HG03097 (cell line): ENCODE measurements at regions not wholly inside any gene's neighbourhood (a gene's known extent, or its start where the extent isn't known, plus 50 kb on each side); places are given as distances from the start of the nearest gene placed in this dataset.
"Not testable (repeated sequence)": the region's sequence is repeated elsewhere in the genome, so short reads cannot be mapped to it uniquely, and the experiment has no call there.

Source experiments
- ATAC-seq: cut with Tn5 transposase; IDR thresholded peaks from one replicate; pipeline ENCODE4 v1.9.1; 2021; ENCODE audit not compliant: unreplicated experiment, low FRiP score

DNA sequence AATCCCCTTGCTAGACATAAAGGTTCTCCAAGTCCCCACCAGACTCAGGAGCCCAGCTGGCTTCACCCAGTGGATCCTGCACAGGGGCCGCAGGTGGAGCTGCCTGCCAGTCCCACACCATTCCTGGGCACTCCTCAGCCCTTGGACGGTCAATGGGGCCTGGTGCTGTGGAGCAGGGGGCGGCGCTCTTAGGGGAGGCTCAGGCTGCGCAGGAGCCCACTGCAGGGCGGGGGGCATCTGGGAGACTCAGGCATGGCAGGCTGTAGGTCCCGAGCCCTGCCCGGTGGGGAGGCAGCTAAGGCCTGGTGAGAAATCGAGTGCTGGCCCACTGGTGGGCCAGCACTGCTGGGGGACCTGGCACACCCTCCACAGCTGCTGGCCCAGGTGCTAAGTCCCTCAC, 75.1 kb upstream of the TBC1D5 start:
- no peak for ATAC-seq

DNA sequence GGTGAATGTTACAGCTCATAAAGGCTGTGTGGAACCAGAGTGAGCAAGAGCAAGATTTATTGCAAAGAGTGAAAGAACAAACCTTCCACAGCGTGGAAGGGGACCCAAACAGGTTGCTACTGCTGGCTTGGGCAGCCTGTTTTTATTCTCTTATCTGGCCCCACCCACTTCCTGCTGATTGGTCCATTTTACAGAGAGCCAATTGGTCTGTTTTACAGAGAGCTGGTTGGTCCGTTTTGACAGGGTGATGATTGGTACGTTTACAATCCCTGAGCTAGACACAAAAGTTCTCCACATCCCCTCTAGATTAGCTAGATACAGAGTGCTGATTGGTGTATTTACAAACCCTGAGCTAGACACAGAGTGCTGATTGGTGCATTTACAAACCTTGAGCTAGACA, 74.4 kb upstream of the TBC1D5 start:
- not testable (repeated sequence) for ATAC-seq

DNA sequence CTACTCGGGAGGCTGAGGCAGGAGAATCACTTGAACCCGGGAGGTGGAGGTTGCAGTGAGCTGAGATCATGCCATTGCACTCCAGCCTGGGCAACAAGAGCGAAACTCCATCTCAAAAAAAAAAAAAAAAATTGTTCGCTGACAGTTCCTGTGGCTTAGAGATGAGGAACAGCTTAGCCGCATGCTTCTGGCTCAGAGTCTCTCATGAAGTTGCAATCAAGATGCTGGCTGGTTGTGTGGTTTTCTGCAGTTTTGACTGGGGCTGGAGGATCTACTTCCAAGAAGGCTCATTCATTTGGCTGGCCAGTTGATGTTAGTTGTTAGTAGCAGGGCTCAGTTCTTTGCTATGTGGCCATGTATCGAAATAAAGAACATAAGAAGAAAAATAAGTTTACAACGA, 69.9 kb upstream of the TBC1D5 start:
- ATAC-seq = not testable (repeated sequence)

DNA sequence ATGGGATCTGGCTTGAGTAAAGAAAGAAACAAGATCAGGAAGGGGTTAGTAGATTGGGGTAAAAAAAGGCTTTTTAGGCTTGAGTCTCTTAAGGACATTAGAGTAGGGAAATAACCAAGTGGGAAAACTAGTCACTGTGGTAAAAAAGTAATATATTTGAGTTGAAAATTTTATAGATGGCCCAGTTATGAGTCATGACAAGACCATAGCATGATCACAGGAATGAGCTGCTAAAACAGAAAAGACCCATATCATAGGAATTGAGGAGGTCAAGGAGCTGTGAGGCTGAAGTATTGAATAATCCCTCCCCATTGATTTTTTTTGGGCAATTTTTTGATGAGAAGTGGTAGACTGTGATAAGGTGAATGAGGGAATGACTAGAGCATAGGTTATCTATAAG, 69.2 kb upstream of the TBC1D5 start:
- no peak for ATAC-seq

DNA sequence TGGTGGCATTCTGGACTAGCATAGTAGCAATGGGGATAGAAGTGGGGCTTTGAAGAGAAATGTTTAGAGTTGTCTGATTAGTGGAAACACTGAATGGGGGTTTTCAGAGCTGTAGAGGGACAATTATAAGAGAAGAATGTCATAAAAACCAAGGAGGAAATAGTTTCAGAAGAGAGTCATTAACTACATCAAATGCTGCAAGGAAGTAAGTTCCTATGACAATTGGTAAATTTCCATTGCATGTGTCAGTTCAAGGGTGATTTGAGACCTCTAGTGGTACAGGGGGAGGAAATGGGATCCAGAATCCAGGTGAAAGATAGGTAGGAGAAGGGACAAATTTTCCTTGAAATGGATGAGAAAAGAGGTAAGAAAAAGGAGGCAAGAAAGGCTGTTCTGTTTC, 68.3 kb upstream of the TBC1D5 start:
- no peak for ATAC-seq

DNA sequence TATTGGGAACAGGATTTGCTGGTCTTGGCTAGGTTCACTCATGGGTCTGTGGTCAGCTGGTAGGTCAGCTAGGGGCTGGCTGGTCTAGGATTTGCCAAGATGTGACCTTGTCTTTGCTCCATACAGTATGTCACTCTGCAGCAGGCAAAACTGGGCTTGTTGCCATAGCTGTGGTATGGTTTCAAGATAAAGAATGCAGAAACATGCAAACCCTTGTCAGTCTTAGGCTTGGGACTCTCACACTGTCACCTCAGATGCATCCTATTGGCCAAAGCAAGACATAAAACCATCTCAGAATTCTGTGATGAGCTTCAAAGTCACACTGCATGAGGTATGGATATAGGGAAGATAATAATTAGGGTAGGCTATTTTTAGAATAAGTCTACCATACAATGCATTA, 66.6 kb upstream of the TBC1D5 start:
- ATAC-seq = no peak

DNA sequence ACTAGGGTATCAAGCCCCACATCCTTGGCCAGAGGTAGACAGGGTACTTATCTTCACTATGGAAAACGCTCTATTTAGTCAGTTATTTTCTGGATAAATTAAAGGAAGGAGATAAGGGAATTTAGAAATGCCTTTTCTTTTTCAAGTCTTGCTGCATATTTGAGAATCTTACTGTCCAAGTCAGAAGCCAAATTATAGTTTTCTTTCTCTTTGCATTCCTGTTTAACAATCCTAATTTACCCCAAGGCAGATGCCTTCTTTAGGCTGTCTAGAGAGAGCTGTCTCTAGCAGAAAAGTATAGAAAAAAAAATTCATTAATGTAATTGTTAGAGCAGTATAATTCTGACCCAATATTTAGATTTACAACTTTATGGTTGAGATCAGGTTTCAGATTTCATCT, 64.4 kb upstream of the TBC1D5 start:
- ATAC-seq = no peak

DNA sequence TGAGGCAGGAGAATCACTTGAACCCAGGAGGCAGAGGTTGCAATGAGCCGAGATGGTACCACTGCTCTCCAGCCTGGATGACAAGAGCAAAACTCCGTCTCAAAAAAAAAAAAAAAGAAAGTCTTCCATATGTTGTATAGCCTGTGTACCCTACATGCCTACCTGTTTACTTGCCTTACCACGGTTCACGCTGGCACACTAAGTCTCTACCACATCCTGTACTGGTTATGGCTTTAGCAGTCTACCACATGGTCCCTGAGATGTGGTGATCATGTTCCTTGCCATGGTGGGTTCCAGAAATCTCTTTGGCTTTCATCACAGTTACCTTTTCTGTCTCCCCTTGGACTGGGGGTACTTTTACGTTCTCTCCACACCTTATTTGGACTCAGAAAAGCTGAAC, 63.8 kb upstream of the TBC1D5 start:
- no peak for ATAC-seq

DNA sequence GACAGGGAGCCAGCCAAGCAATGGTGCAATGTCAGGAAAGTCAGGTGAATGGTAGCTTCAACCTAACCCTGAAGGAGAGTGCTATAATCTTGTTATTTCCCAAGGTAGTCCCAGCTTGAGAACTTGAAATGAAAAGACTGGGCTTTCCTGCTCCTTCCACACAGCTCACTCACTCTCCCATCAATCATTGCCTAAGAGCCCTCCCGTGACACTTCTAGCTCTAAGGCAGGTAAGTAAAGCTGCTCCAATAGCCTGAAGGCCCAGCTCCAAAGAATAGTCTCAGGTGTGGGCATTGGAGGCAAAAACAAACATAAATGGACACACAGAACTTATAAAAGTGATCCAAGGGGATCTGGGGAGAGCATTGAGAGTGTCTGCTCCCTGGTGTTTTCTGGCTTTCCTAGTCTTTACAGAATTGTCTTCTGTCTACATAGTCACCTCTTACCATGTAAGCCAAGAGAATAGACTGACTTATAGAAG, 63.1 kb upstream of the TBC1D5 start:
- no peak for ATAC-seq

DNA sequence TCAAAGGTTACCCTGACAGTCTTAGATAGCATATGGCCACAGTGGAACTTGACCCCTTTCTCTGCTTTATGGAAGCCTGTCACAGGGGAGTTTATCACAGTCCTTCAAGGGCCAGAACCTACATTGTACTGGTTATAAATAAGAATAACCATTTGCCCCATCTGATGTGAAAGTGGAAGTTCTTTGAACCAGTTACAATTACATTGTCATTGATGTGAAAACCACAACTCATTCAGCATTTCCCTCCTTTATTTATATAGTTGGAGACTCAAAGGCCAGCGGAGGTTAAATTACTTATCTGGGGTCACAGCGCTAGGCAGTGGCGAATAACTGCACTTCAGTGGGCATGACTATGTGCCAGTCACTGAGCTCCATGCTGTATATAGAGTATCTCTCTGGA, 60.5 kb upstream of the TBC1D5 start:
- no peak for ATAC-seq

DNA sequence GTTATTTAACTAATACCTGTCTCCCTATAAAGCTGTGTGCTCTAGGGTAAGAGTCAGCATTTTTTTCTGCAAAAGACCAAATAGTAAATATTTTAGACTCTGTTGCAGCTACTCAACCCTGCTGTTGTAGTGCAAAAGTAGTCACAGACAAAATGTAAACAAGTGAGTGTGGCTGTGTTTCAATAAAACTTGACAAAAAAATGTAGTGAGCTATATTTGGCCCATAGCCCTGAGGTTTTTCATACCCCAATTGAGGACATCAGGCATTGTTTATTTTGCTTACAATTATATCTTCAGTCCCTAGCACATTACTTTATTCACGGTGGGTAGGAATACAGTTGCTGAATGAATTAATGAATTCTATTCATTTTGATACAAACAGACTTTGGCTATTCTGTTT, 58.7 kb upstream of the TBC1D5 start:
- no peak for ATAC-seq

DNA sequence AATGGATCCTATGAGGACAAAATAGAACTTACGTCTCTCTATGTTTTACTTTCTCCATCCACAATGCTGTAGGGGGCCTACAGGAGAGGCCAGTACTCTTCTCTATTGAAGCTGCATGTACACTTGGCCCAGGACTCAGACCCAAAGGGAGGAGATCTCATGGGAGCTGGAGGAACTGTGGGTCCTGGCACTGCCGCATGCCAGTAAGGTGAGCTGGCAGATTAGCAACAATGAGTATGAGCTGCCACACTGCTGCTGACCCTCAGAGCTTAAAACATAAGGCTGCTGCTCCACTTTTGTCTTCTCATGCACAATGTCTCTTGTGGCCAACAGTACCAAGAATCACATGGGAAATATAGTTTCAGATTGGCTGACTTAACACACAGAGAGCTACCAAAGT, 57.8 kb upstream of the TBC1D5 start:
- ATAC-seq = no peak

DNA sequence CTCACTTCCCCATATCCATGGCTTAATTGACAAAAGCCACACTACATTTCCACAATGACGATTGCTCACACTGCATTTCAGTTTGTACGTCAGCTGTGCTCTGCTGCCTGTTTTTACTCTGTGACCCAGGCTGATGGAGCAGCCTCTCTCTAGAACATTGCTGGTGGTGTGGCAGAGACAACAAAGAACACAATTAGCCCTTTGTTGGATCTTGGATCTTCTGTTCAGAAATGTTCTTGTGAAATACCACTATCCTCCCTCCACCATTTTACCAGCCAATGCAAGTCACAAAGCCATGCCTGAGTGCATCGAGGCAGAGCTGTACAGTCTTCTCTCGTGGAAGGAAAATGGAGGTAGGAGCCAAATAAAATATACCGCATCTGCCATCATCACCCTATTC, 56.9 kb upstream of the TBC1D5 start:
- no peak for ATAC-seq

DNA sequence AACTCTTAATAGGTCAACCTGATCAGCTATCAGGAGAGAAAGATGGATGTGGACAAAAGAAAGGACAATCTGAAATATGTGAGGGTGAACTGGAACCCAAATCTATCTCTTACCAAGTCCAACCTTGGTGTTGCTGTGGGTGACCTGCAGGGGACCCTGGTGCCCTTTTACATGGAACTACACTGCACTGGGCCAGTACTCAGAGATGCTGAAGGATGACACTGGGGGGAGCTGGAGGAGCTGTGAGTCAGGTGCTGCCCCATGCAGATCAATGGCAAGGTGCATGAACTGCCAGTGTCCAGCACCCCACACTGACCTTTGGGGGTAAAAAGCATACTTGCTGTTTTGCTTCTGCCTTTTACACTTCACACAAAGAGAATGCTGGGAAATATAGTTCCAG, 55.6 kb upstream of the TBC1D5 start:
- no peak for ATAC-seq

DNA sequence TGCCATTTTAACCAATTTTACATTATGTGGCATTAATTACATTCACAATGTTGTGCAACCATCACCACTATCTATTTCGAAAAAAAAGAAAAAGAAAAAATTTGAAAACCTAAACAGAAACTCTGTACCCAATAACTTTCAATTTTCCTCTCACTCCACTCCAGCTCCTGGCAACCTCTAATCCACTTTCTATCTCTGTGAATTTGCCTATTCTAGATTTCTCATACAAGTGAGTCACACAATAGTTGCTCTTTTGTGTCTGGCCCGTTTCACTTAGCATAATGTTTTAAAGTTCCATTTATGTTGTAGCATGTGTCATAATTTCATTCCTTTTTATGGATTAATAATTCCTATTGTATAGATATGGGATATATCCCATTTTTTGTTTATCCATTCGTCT, 53.3 kb upstream of the TBC1D5 start:
- no peak for ATAC-seq

DNA sequence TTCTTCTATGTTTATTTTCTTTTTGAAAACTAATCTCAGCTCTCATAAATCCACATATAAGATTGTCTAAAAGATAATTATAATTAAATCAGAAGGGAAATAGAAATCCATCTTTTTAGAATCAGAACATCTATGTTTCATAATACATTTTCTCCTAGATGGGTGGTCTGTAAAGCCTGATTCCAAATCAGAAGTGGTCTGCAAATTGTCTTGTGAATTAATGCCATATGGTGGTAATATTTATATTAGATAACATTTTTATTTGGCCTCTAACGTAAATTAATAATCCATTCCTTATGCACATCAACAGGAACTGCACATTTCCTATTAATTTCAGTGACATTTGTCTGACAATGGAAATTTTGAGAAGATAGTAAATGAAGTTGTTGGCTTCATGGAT, 52.8 kb upstream of the TBC1D5 start:
- ATAC-seq = no peak

DNA sequence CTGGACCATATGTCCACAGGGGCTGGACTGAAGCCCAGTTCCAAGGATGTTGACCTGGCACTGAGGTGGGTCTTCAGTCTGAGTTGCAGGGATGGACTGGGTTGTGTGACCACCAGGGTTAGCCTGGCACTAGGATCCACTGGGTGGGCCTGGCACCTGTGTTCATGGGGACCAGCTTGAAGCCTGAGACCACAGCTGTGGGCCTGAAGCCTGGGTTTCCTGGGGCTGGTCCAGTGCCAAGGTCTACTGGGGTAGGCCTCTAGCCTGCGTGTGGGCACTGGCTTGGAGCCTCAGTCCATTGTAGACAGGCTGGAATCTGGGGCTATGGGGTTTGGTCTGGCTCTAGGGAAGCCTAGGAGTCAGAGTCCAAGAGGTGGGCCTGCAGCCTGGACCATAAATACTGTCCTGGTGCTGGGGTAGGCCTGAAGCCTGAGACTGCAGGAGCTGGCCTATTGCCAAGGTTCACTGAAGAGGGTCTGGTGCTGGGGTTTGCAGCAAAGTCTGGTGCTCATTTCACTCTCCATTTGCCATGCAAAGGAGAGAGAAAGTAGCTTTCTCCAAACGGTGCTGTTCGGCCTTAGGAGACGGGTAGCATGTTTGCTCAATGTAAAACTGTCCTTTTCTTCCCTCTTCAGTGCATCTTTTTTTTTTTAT, 51.2 kb upstream of the TBC1D5 start:
- ATAC-seq = no peak
